ENCODE measurements at regions not wholly inside any gene's neighbourhood (a gene's known extent, or its start where the extent isn't known, plus 50 kb on each side); places are given as distances from the start of the nearest gene placed in this dataset.

DNA sequence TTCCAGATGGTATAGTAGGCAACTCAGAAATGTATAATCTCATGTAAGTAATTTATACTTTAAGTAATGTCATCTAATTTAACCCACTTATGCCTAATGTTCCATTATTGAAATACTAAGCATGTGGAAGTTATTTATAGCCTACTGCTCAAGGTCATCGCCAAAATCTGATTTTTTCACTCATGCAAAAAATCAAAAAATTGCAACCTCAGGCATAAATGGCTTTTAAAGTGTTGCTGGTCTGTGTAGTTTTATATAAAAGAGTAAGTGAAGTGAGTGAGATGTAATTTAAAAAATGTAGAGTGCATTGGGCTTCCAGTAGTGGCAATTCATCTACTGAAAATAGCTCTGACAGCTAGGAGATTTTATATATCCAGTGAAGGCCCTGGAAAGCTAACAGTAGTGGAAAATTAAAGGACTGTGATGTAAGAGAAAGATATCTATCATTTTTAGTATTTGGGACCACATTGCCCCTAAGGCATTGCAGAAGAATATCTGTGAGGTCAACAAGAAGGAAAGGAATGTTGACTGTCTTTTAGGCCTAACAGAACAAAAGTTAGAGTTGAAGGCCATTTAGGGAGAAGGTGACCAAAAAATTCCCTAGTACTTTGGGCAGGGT is 624.5 kb upstream of the CHORDC1 start:
- no peak overlapping the region for H3K9ac ChIP-seq (ENCODE audit: low read depth in 2 of 2, low read length in 2 of 2)
- H3K4me1 ChIP-seq = no peaks in the 10 kb centered on the region
- no peaks in the 10 kb centered on the region for H3K9me3 ChIP-seq
- no peak for DNase-seq
- intact Hi-C loops (cut with DNase I) = no loop called here
- H3K4me3 ChIP-seq = no peak overlapping the region
- H3K36me3 ChIP-seq = no peaks in the 10 kb centered on the region
- no peaks in the 10 kb centered on the region for H3K27me3 ChIP-seq
- TF ChIP-seq, protein P1, sequence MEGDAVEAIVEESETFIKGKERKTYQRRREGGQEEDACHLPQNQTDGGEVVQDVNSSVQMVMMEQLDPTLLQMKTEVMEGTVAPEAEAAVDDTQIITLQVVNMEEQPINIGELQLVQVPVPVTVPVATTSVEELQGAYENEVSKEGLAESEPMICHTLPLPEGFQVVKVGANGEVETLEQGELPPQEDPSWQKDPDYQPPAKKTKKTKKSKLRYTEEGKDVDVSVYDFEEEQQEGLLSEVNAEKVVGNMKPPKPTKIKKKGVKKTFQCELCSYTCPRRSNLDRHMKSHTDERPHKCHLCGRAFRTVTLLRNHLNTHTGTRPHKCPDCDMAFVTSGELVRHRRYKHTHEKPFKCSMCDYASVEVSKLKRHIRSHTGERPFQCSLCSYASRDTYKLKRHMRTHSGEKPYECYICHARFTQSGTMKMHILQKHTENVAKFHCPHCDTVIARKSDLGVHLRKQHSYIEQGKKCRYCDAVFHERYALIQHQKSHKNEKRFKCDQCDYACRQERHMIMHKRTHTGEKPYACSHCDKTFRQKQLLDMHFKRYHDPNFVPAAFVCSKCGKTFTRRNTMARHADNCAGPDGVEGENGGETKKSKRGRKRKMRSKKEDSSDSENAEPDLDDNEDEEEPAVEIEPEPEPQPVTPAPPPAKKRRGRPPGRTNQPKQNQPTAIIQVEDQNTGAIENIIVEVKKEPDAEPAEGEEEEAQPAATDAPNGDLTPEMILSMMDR (IDR thresholded peaks at IDR 0.05) = no peak
- H3K27ac ChIP-seq = no peak overlapping the region

DNA sequence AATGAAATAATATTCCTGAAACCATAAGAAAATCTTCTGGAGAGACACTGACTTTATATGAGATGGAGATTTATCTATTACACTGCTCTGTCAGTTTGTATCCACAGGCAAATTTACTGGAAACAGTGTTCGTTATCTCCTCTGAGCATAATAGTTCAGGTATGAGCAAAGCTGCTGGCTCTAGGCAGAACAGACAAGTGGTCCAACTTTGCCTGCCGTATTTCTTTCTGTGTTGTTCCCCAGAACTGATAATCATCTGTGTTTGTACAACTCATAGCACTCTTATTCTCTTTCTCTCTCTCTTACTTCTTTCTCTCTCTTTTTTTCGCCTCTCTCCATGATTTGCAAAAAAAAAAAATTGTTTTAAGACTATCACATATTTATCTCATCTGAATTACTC is 623.8 kb upstream of the CHORDC1 start:
- Histone ChIP-seq H3K27ac (no peak overlapping the region), H3K36me3 (no peaks in the 10 kb centered on the region), H3K27me3 (no peaks in the 10 kb centered on the region), H3K4me1 (no peaks in the 10 kb centered on the region), H3K9me3 (no peaks in the 10 kb centered on the region), H3K9ac (ENCODE audit: low read depth in 2 of 2, low read length in 2 of 2) (no peak overlapping the region), H3K4me3 (no peak overlapping the region)
- intact Hi-C loops (cut with DNase I) = no loop called here
- TF ChIP-seq, protein P1 (IDR thresholded peaks at IDR 0.05) = no peak
- DNase-seq = no peak

DNA sequence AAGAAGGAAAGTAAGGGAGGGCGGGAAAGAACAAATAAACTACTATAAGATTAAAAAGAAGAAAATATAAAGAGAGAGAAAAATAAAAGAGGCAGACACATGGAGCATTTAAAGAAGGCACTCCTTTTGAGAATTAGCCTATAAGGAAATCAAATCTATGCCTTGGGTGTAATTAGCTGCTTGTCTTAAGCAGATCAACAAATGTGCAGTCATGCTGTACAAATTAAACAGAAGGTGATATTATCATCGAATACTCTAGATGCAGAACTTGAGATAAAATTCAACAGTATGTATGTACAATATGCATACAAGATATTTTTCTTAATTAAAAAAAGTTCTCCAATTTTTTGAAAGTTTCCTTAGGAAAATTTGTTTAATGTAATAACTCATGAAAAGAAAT is 623.0 kb upstream of the CHORDC1 start:
- intact Hi-C loops (cut with DNase I) = no loop called here
- no peaks in the 10 kb centered on the region for H3K36me3 ChIP-seq
- no peak for DNase-seq
- no peak overlapping the region for H3K9ac ChIP-seq (ENCODE audit: low read depth in 2 of 2, low read length in 2 of 2)
- H3K4me1 ChIP-seq = no peaks in the 10 kb centered on the region
- TF ChIP-seq, protein P1 (IDR thresholded peaks at IDR 0.05) = no peak
- no peak overlapping the region for H3K27ac ChIP-seq
- no peak overlapping the region for H3K4me3 ChIP-seq
- H3K27me3 ChIP-seq = no peaks in the 10 kb centered on the region
- H3K9me3 ChIP-seq = no peaks in the 10 kb centered on the region

DNA sequence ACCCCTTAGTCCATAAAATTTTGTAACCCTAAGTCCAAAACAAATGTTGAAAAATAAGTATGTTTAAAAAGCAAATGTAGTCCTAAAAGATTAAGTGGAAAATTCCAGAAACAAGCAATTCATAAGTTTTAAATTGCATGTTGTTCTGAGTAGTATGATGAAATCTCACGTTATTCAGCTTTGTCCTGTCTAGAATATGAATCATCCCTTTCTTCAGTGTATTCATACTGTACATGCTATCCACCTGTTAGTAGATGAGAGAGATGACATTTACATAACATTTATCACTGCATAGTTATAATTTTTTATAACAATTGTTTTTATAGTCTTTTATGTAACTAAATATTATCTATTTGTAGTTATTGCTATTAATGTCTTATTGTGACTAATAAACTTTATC is 622.3 kb upstream of the CHORDC1 start:
- H3K36me3 ChIP-seq = no peaks in the 10 kb centered on the region
- DNase-seq = no peak
- no peak overlapping the region for H3K9ac ChIP-seq (ENCODE audit: low read depth in 2 of 2, low read length in 2 of 2)
- TF ChIP-seq, protein P1 (IDR thresholded peaks at IDR 0.05) = no peak
- no peak overlapping the region for H3K27ac ChIP-seq
- H3K27me3 ChIP-seq = no peaks in the 10 kb centered on the region
- intact Hi-C loops (cut with DNase I) = no loop called here
- no peaks in the 10 kb centered on the region for H3K4me1 ChIP-seq
- H3K4me3 ChIP-seq = no peak overlapping the region
- H3K9me3 ChIP-seq = no peaks in the 10 kb centered on the region

DNA sequence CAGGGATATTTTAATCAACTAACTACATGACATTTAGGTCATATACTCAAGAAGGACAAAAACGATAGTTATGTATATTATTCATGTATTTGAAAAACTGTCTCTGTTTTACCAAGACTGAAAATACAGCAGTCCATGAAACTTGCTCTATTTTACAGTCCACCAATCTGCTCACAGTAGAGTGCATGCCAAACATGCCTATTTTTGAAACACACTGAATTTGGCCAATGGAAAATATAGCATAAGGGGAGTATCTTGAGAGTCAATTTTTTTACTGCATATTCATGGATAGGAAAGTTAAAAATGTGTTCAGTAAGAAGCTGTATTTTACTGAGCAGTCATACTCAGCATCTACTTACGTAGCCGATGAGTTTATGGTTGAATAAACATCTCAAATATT is 621.2 kb upstream of the CHORDC1 start:
- Histone ChIP-seq H3K9me3 (no peaks in the 10 kb centered on the region), H3K4me1 (no peaks in the 10 kb centered on the region), H3K9ac (ENCODE audit: low read depth in 2 of 2, low read length in 2 of 2) (no peak overlapping the region), H3K4me3 (no peak overlapping the region), H3K27me3 (no peaks in the 10 kb centered on the region), H3K27ac (no peak overlapping the region), H3K36me3 (no peaks in the 10 kb centered on the region)
- no peak for DNase-seq
- intact Hi-C loops (cut with DNase I) = no loop called here
- TF ChIP-seq, protein P1 (IDR thresholded peaks at IDR 0.05) = no peak
